ENCODE measurements at regions not wholly inside any gene's neighbourhood (a gene's known extent, or its start where the extent isn't known, plus 50 kb on each side); places are given as distances from the start of the nearest gene placed in this dataset.

- TF ChIP-seq ZFP91 (CRISPR knock-in tag; IDR thresholded peaks at IDR 0.05; ENCODE audit: borderline replicate concordance) (no peak), ZNF33B (CRISPR knock-in tag; IDR thresholded peaks at IDR 0.05) (no peak), NR3C1 (CRISPR knock-in tag; IDR thresholded peaks at IDR 0.05) (no peak), ZNF20 (CRISPR knock-in tag; IDR thresholded peaks at IDR 0.05) (no peak), NR1H2 (CRISPR knock-in tag; IDR thresholded peaks at IDR 0.05; ENCODE audit: borderline replicate concordance, low read depth) (no peak), U2AF2 (IDR thresholded peaks at IDR 0.05; ENCODE audit: low read depth, low read length) (no peak), CEBPG (CRISPR knock-in tag; IDR thresholded peaks at IDR 0.05) (peak; percentile 66), ZNF660 (CRISPR knock-in tag; IDR thresholded peaks at IDR 0.05; ENCODE audit: borderline replicate concordance, low read depth) (no peak), HCFC1 (IDR thresholded peaks at IDR 0.05; ENCODE audit: low read depth, low read length) (no peak), ZBTB44 (CRISPR knock-in tag; IDR thresholded peaks at IDR 0.05) (no peak), ZFX (CRISPR knock-in tag; IDR thresholded peaks at IDR 0.05; ENCODE audit: low read depth) (no peak), ZNF274 (CRISPR knock-in tag; IDR thresholded peaks at IDR 0.05) (no peak), HMGA1 (CRISPR knock-in tag; conservative IDR thresholded peaks at IDR 0.05) (no peak), ZNF546 (CRISPR knock-in tag; conservative IDR thresholded peaks at IDR 0.05) (no peak), ZNF670 (CRISPR knock-in tag; IDR thresholded peaks at IDR 0.05; ENCODE audit: borderline replicate concordance) (no peak), MAF1 (CRISPR knock-in tag; IDR thresholded peaks at IDR 0.05; ENCODE audit: borderline replicate concordance) (no peak), GTF3A (CRISPR knock-in tag; conservative IDR thresholded peaks at IDR 0.05) (no peak), ZNF530 (CRISPR knock-in tag; IDR thresholded peaks at IDR 0.05; ENCODE audit: low read depth) (no peak), ZNF282 (IDR thresholded peaks at IDR 0.05; ENCODE audit: partially characterized antibody) (no peak), ZNF580 (CRISPR knock-in tag; IDR thresholded peaks at IDR 0.05; ENCODE audit: borderline replicate concordance, low read depth) (0 out of 2 replicates have a peak, but pooled peaks have one; percentile 37), ATF2 (CRISPR knock-in tag; IDR thresholded peaks at IDR 0.05) (peak; percentile 92), MTF2 (CRISPR knock-in tag; IDR thresholded peaks at IDR 0.05; ENCODE audit: borderline replicate concordance) (no peak), NFIB (CRISPR knock-in tag; IDR thresholded peaks at IDR 0.05; ENCODE audit: borderline replicate concordance) (no peak), ZFP62 (CRISPR knock-in tag; IDR thresholded peaks at IDR 0.05) (no peak), E2F5 (CRISPR knock-in tag; conservative IDR thresholded peaks at IDR 0.05) (no peak), SNAPC5 (CRISPR knock-in tag; IDR thresholded peaks at IDR 0.05; ENCODE audit: borderline replicate concordance) (no peak), CEBPB (IDR thresholded peaks at IDR 0.05; ENCODE audit: borderline replicate concordance, low read depth, low read length) (peak; percentile 39; the same call in 1 of the 2 replicates), TBP (CRISPR knock-in tag; IDR thresholded peaks at IDR 0.05) (no peak)
These were observed 640.0 kb upstream of the LRRTM4 start (continued) for GRCh38 chr2:78162202-78162601.

Data from HepG2 (cell line).